HCT116 (cell line): ENCODE measurements at regions not wholly inside any gene's neighbourhood (a gene's known extent, or its start where the extent isn't known, plus 50 kb on each side); places are given as distances from the start of the nearest gene placed in this dataset.
A peak's percentile ranks its signal among the peaks of the same experiment; 100 is the strongest.

Source experiments
- ATAC-seq: fragments of 200-7000 bp; cut with Tn5 transposase; 2 replicates; pipeline ENCODE4 v1.9.1; 2020; ENCODE audit warnings: mild to moderate bottlenecking, moderate library complexity
- BruUV-seq: library from RNA; stranded (reverse); fragments of 400-500 nt; replicated peaks from 2 replicates; lab custom pipeline; 2021; lab: Mats Ljungman, UMichigan
- CTCF ChIA-PET: fragments of 300-600 bp; sonication (Branson Sonifier 250); formaldehyde crosslinking; loops from one replicate; lab custom pipeline; 2021; ENCODE audit warnings: antibody characterized with exemption; lab: Charles Lee
- POLR2A ChIA-PET: fragments of 300-600, 350-600 bp; sonication (Branson Sonifier 250); formaldehyde crosslinking; loops from one replicate; lab custom pipeline; 2021; ENCODE audit warnings: antibody characterized with exemption; lab: Charles Lee
- RAD21 ChIA-PET, 2 experiments: fragments of 300-600 bp; sonication (Branson Sonifier 250); formaldehyde crosslinking; loops; one replicate each; lab custom pipeline; 2023; ENCODE audit warnings: low total read pairs in 2 of 2; ENCODE audit not compliant: uncharacterized antibody in 2 of 2, unreplicated experiment in 2 of 2, low non-redundant PET in 1 of 2; lab: Charles Lee
- DNase-seq: peaks from one replicate; pipeline ENCODE4 v3.0.0-alpha.2; 2010; ENCODE audit warnings: low read depth, low spot score
- H2AFZ ChIP-seq: fragments of 200-600 bp; shearing (Covaris generic), sonication (generic); 2 replicates; pipeline ENCODE4 v1.6.1; 2017; ENCODE audit warnings: low read depth, mixed run types, mixed read lengths, antibody characterized with exemption, low read length; ENCODE audit not compliant: poor library complexity, severe bottlenecking
- H3K27ac ChIP-seq: 2 replicates; pipeline ENCODE4 v1.5.1; 2012; ENCODE audit warnings: low read depth, low read length
- H3K27me3 ChIP-seq: fragments of 200-600 bp; sonication (generic); 2 replicates; pipeline ENCODE4 v1.6.1; 2016; ENCODE audit warnings: mixed run types, low read length, mixed read lengths; ENCODE audit not compliant: insufficient read depth
- H3K36me3 ChIP-seq, 2 experiments: fragments of 200-500 bp in 1 of 2; fragments of 200-600 bp in 1 of 2; sonication (Bioruptor generic) in 1 of 2; sonication (generic) in 1 of 2; 2 replicates each; pipeline versions ENCODE4 v1.5.1 to v1.6.1; 2014 to 2016; ENCODE audit warnings: low read length in 2 of 2, inconsistent platforms in 1 of 2, mixed read lengths in 1 of 2, mixed run types in 1 of 2; ENCODE audit not compliant: insufficient read depth in 2 of 2, control insufficient read depth in 1 of 2
- H3K4me1 ChIP-seq, 2 experiments: fragments of 200-600 bp in 1 of 2; sonication (generic) in 1 of 2; 2 replicates each; pipeline versions ENCODE4 v1.5.1 to v1.6.1; 2012 to 2017; ENCODE audit warnings: low read length in 2 of 2, inconsistent platforms in 1 of 2, mild to moderate bottlenecking in 1 of 2, mixed read lengths in 1 of 2, mixed run types in 1 of 2, moderate library complexity in 1 of 2; ENCODE audit not compliant: insufficient read depth in 2 of 2, control insufficient read depth in 1 of 2
- H3K4me2 ChIP-seq: fragments of 200-600 bp; sonication (generic); 2 replicates; pipeline ENCODE4 v1.6.1; 2017; ENCODE audit warnings: mixed run types, low read length, mixed read lengths
- H3K4me3 ChIP-seq, 2 experiments: fragments of 200-600 bp in 1 of 2; sonication (generic) in 1 of 2; replicated peaks in 1 of 2; 2 replicates each; pipeline ENCODE4 v1.5.1; 2011 to 2016; ENCODE audit warnings: low read length in 2 of 2, control low read depth in 1 of 2, low read depth in 1 of 2, mild to moderate bottlenecking in 1 of 2, mixed read lengths in 1 of 2, mixed run types in 1 of 2
- H3K79me2 ChIP-seq: fragments of 200-600 bp; sonication (generic); 2 replicates; pipeline ENCODE4 v1.6.1; 2017; ENCODE audit warnings: mild to moderate bottlenecking, mixed run types, low read length, moderate library complexity, mixed read lengths; ENCODE audit not compliant: insufficient read depth
- H3K9ac ChIP-seq: fragments of 200-600 bp; sonication (generic); 2 replicates; pipeline ENCODE4 v1.6.1; 2016; ENCODE audit warnings: low read length, mixed read lengths
- H3K9me2 ChIP-seq: fragments of 200-600 bp; sonication (generic), shearing (Covaris generic); 2 replicates; pipeline ENCODE4 v1.6.1; 2017; ENCODE audit warnings: mixed run types, mild to moderate bottlenecking, moderate library complexity; ENCODE audit not compliant: insufficient read depth
- H3K9me3 ChIP-seq, 2 experiments: fragments of 200-500 bp in 1 of 2; fragments of 200-600 bp in 1 of 2; sonication (Bioruptor generic) in 1 of 2; sonication (generic) in 1 of 2; 2 replicates each; pipeline ENCODE4 v1.6.1; 2014 to 2017; ENCODE audit warnings: low read length in 2 of 2, mixed read lengths in 2 of 2, inconsistent platforms in 1 of 2, low read depth in 1 of 2, mild to moderate bottlenecking in 1 of 2, mixed run types in 1 of 2, moderate library complexity in 1 of 2; ENCODE audit not compliant: control insufficient read depth in 1 of 2, insufficient read depth in 1 of 2
- H4K20me1 ChIP-seq: fragments of 200-600 bp; sonication (generic), shearing (Covaris generic); 2 replicates; pipeline ENCODE4 v1.6.1; 2017; ENCODE audit warnings: mixed run types, mild to moderate bottlenecking, moderate library complexity; ENCODE audit not compliant: insufficient read depth
- CBX3 ChIP-seq: IDR thresholded peaks from 2 replicates; pipeline ENCODE4 v1.6.1; 2012; ENCODE audit warnings: low read depth
- CEBPB ChIP-seq: IDR thresholded peaks from 2 replicates; pipeline ENCODE4 v1.6.1; 2012; ENCODE audit warnings: low read depth
- EGR1 ChIP-seq: IDR thresholded peaks from 2 replicates; pipeline ENCODE4 v1.6.1; 2012; ENCODE audit warnings: low read depth
- EZH2 ChIP-seq: fragments of 200-600 bp; sonication (generic); IDR thresholded peaks from 2 replicates; pipeline ENCODE4 v1.6.1; 2017; ENCODE audit warnings: antibody characterized with exemption, mixed run types
- EZH2phosphoT487 ChIP-seq: fragments of 200-600 bp; IDR thresholded peaks from 2 replicates; pipeline ENCODE4 v1.6.1; 2018; ENCODE audit warnings: antibody characterized with exemption, borderline replicate concordance
- FOSL1 ChIP-seq: IDR thresholded peaks from 2 replicates; pipeline ENCODE4 v1.6.1; 2012; ENCODE audit warnings: low read depth
- JUND ChIP-seq: IDR thresholded peaks from 2 replicates; pipeline ENCODE4 v1.6.1; 2012
- POLR2A ChIP-seq: IDR thresholded peaks from 2 replicates; pipeline ENCODE4 v1.7.0; 2011; ENCODE audit warnings: borderline replicate concordance; ENCODE audit not compliant: insufficient read depth, insufficient read length; ENCODE audit errors: extremely low read depth
- POLR2AphosphoS5 ChIP-seq: IDR thresholded peaks from 2 replicates; pipeline ENCODE4 v1.6.1; 2011; ENCODE audit warnings: mild to moderate bottlenecking, low read depth, low read length, moderate library complexity
- RAD21 ChIP-seq: IDR thresholded peaks from 2 replicates; pipeline ENCODE4 v1.6.1; 2012; ENCODE audit warnings: low read depth, mild to moderate bottlenecking
- SIN3A ChIP-seq: IDR thresholded peaks from 2 replicates; pipeline ENCODE4 v1.6.1; 2012; ENCODE audit warnings: low read depth
- SRF ChIP-seq: IDR thresholded peaks from 2 replicates; pipeline ENCODE4 v1.6.1; 2012; ENCODE audit warnings: low read depth
- TCF7L2 ChIP-seq: IDR thresholded peaks from 2 replicates; pipeline ENCODE4 v1.7.0; 2011; ENCODE audit warnings: borderline replicate concordance, inconsistent platforms; ENCODE audit not compliant: insufficient read depth, insufficient read length; ENCODE audit errors: extremely low read depth
- YY1 ChIP-seq: IDR thresholded peaks from 2 replicates; pipeline ENCODE4 v1.6.1; 2011; ENCODE audit warnings: low read length, low read depth, moderate library complexity, mild to moderate bottlenecking; ENCODE audit not compliant: insufficient replicate concordance; ENCODE audit errors: extremely low read depth
- ZFX ChIP-seq: fragments of 450-650 bp; IDR thresholded peaks from 2 replicates; pipeline ENCODE4 v1.6.1; 2017
- ZNF274 ChIP-seq: fragments of 200-500 bp; sonication (Bioruptor generic); IDR thresholded peaks from 2 replicates; pipeline ENCODE4 v1.6.1; 2014; ENCODE audit warnings: mild to moderate bottlenecking, low read depth, low read length, inconsistent platforms
- intact Hi-C: fragments of 100-400 bp; cut with micrococcal nuclease; formaldehyde crosslinking; loops from 2 replicates; pipeline ENCODE4 v1.10.0; 2022
- TF ChIP-seq, protein P1 (sequence below): IDR thresholded peaks from 2 replicates; pipeline ENCODE4 v1.6.1; 2011; ENCODE audit warnings: mild to moderate bottlenecking, low read length, moderate library complexity; ENCODE audit not compliant: insufficient replicate concordance; ENCODE audit errors: extremely low read depth
- TF ChIP-seq, protein P2 (sequence below): IDR thresholded peaks from 2 replicates; pipeline ENCODE4 v1.6.1; 2012
- TF ChIP-seq, protein P3 (sequence below): IDR thresholded peaks from 2 replicates; pipeline ENCODE4 v1.6.1; 2012
- TF ChIP-seq, protein P4 (sequence below), 3 experiments: fragments of 200-600 bp in 1 of 3; sonication (generic) in 1 of 3; IDR thresholded peaks in 2 of 3; conservative IDR thresholded peaks in 1 of 3; 2 replicates each; pipeline ENCODE4 v1.5.1; 2012 to 2017; ENCODE audit warnings: low read depth in 2 of 3, low read length in 2 of 3, antibody characterized with exemption in 1 of 3, borderline replicate concordance in 1 of 3, control low read depth in 1 of 3, mild to moderate bottlenecking in 1 of 3, mixed read lengths in 1 of 3, mixed run types in 1 of 3, moderate library complexity in 1 of 3; ENCODE audit not compliant: insufficient read depth in 1 of 3

DNA sequence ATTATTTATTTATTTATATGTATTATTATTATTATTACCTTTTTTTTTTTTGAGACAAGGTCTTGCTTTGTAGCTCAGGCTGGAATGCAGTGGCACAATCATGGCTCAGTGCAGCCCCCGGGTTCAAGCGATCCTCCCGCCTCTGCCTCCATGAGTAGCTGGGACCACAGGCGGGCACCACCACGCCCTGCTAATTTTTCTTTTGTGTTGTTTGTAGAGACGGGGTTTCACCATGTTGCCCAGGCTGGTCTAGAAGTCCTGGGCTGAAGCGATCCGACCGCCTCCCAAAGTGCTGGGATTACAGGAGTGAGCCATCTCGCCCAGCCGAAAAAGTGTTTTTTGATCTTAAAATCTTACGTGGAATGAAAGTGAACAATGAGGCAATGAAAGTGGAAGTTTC is 79.4 kb upstream of the C1GALT1 start:
- no peaks in the 10 kb centered on the region for H3K27me3 ChIP-seq
- no peaks in the 10 kb centered on the region for H3K9me3 ChIP-seq
- RAD21 ChIA-PET, result interaction anchor here (0.5 to 0.6 kb wide), 3 partner anchors 250 to 390 kb away, joined by 3 read pairs; no protein-coding TSS in a partner anchor
- intact Hi-C loops, result loop anchor here (2.0 to 10.0 kb wide), 7 partner anchors 79 to 1192 kb away; partner anchors contain the start of gene C1GALT1
- no peak overlapping the region for H3K9ac ChIP-seq
- CTCF ChIA-PET, result interaction anchor here (0.7 to 2.8 kb wide), 15 partner anchors 8 to 1193 kb away, joined by 3 to 13 read pairs (median 4); no protein-coding TSS in a partner anchor
- peaks cover 7 to 21% of the 10 kb centered on the region in 2 experiments; a peak in 3 of 4 replicates for H3K4me1 ChIP-seq
- ATAC-seq, result no peak
- peak overlapping the region; percentile 11; the same call in 1 of the 2 replicates for H3K4me2 ChIP-seq
- peak overlapping the region; percentile 96 for H2AFZ ChIP-seq
- no peaks in the 10 kb centered on the region for H3K9me2 ChIP-seq
- no peak overlapping the region for H3K27ac ChIP-seq
- POLR2A ChIA-PET, result no interaction called here
- TF ChIP-seq EZH2phosphoT487, result no peak
- no peak for TF ChIP-seq SRF
- TF ChIP-seq EZH2, result no peak
- TF ChIP-seq POLR2AphosphoS5, result no peak
- TF ChIP-seq FOSL1, result no peak
- TF ChIP-seq RAD21, result no peak
- TF ChIP-seq, protein P1, sequence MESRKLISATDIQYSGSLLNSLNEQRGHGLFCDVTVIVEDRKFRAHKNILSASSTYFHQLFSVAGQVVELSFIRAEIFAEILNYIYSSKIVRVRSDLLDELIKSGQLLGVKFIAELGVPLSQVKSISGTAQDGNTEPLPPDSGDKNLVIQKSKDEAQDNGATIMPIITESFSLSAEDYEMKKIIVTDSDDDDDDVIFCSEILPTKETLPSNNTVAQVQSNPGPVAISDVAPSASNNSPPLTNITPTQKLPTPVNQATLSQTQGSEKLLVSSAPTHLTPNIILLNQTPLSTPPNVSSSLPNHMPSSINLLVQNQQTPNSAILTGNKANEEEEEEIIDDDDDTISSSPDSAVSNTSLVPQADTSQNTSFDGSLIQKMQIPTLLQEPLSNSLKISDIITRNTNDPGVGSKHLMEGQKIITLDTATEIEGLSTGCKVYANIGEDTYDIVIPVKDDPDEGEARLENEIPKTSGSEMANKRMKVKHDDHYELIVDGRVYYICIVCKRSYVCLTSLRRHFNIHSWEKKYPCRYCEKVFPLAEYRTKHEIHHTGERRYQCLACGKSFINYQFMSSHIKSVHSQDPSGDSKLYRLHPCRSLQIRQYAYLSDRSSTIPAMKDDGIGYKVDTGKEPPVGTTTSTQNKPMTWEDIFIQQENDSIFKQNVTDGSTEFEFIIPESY, result no peak
- TF ChIP-seq ZNF274, result no peak
- no peak for TF ChIP-seq JUND
- TF ChIP-seq, protein P2, sequence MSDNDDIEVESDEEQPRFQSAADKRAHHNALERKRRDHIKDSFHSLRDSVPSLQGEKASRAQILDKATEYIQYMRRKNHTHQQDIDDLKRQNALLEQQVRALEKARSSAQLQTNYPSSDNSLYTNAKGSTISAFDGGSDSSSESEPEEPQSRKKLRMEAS, result no peak
- TF ChIP-seq POLR2A, result no peak
- TF ChIP-seq CBX3, result no peak
- no peak for TF ChIP-seq CEBPB
- no peak for TF ChIP-seq ZFX
- no peak for TF ChIP-seq YY1
- TF ChIP-seq, protein P3, sequence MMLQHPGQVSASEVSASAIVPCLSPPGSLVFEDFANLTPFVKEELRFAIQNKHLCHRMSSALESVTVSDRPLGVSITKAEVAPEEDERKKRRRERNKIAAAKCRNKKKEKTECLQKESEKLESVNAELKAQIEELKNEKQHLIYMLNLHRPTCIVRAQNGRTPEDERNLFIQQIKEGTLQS, result no peak
- no peak for TF ChIP-seq TCF7L2
- TF ChIP-seq, protein P4, sequence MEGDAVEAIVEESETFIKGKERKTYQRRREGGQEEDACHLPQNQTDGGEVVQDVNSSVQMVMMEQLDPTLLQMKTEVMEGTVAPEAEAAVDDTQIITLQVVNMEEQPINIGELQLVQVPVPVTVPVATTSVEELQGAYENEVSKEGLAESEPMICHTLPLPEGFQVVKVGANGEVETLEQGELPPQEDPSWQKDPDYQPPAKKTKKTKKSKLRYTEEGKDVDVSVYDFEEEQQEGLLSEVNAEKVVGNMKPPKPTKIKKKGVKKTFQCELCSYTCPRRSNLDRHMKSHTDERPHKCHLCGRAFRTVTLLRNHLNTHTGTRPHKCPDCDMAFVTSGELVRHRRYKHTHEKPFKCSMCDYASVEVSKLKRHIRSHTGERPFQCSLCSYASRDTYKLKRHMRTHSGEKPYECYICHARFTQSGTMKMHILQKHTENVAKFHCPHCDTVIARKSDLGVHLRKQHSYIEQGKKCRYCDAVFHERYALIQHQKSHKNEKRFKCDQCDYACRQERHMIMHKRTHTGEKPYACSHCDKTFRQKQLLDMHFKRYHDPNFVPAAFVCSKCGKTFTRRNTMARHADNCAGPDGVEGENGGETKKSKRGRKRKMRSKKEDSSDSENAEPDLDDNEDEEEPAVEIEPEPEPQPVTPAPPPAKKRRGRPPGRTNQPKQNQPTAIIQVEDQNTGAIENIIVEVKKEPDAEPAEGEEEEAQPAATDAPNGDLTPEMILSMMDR (IDR thresholded peaks at IDR 0.05 in 2 of 3, conservative IDR thresholded peaks at IDR 0.05 in 1 of 3; ENCODE audit: borderline replicate concordance in 1 of 3, insufficient read depth in 1 of 3, low read depth in 2 of 3, low read length in 2 of 3), result no peak
- no peak for TF ChIP-seq EGR1
- TF ChIP-seq SIN3A, result no peak
- TF ChIP-seq, all 23 proteins: peak for 0
- Histone ChIP-seq H4K20me1 (no peaks in the 10 kb centered on the region), H3K36me3 (no peaks in the 10 kb centered on the region), H3K79me2 (no peaks in the 10 kb centered on the region), H3K4me3 (no peak overlapping the region)
- no peak for DNase-seq
- BruUV-seq, result no TSS peak
